HL-60 (cell line): ENCODE measurements at regions not wholly inside any gene's neighbourhood (a gene's known extent, or its start where the extent isn't known, plus 50 kb on each side); places are given as distances from the start of the nearest gene placed in this dataset.

Source experiments
- DNase-seq, 2 experiments: peaks; one replicate each; pipeline ENCODE4 v3.0.0-alpha.2; 2010 to 2020; ENCODE audit warnings: low read depth in 1 of 2, low spot score in 1 of 2
- H3K27ac ChIP-seq: fragments of 250-450 bp; sonication (Bioruptor Pico); replicated peaks from 2 replicates; pipeline ENCODE4 v1.5.1; 2020; ENCODE audit warnings: mild to moderate bottlenecking, moderate library complexity
- H3K27me3 ChIP-seq: fragments of 250-450 bp; sonication (Bioruptor Pico); 2 replicates; pipeline ENCODE4 v1.5.1; 2021; ENCODE audit warnings: mild to moderate bottlenecking, moderate library complexity; ENCODE audit not compliant: insufficient read depth, poor library complexity, severe bottlenecking
- H3K4me3 ChIP-seq: replicated peaks from 2 replicates; pipeline ENCODE4 v1.5.1; 2011; ENCODE audit warnings: mild to moderate bottlenecking, control low read depth, low read length; ENCODE audit not compliant: insufficient read depth
- GABPA ChIP-seq: IDR thresholded peaks from 2 replicates; pipeline ENCODE4 v1.6.1; 2012; ENCODE audit warnings: low read depth
- POLR2AphosphoS5 ChIP-seq: IDR thresholded peaks from 2 replicates; pipeline ENCODE4 v1.6.1; 2012; ENCODE audit warnings: low read depth
- SPI1 ChIP-seq: IDR thresholded peaks from 2 replicates; pipeline ENCODE4 v1.6.1; 2012; ENCODE audit warnings: low read depth, mild to moderate bottlenecking, borderline replicate concordance
- TF ChIP-seq, protein P1 (sequence below): IDR thresholded peaks from one replicate; pipeline ENCODE4 v1.5.1; 2011; ENCODE audit warnings: low read length, control low read depth, inconsistent platforms; ENCODE audit not compliant: insufficient read depth
- TF ChIP-seq, protein P2 (sequence below): IDR thresholded peaks from 2 replicates; pipeline ENCODE4 v1.6.1; 2012; ENCODE audit warnings: low read depth; ENCODE audit not compliant: insufficient replicate concordance

DNA sequence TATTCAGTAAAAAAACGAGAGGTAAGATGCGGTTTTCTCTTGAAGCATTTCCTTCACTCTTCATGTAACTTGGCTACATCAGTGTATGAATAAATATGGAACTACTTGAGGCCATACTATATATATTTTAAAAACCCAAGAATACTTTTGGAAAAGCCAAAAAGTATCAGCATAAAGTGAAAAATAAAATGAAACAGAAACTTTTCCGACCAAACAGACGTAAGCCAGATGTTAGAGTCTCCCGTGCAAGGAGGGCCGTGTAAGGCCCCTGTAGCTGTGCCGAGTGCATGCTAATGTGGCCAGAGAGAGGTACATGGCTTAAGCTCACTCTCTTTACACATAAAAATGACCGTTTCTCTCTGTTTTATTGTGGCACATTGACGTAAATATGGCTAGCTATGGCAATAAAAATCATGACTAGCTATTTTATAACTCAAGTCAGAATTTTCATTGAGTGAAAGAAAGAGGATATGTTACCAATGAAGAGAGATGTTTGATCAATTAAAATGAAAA is 140.1 kb upstream of the GMDS start:
- Histone ChIP-seq H3K27me3 (no peaks in the 10 kb centered on the region), H3K27ac (no peak overlapping the region), H3K4me3 (no peak overlapping the region)
- no peak for DNase-seq
- no peak for TF ChIP-seq POLR2AphosphoS5
- TF ChIP-seq, protein P1, sequence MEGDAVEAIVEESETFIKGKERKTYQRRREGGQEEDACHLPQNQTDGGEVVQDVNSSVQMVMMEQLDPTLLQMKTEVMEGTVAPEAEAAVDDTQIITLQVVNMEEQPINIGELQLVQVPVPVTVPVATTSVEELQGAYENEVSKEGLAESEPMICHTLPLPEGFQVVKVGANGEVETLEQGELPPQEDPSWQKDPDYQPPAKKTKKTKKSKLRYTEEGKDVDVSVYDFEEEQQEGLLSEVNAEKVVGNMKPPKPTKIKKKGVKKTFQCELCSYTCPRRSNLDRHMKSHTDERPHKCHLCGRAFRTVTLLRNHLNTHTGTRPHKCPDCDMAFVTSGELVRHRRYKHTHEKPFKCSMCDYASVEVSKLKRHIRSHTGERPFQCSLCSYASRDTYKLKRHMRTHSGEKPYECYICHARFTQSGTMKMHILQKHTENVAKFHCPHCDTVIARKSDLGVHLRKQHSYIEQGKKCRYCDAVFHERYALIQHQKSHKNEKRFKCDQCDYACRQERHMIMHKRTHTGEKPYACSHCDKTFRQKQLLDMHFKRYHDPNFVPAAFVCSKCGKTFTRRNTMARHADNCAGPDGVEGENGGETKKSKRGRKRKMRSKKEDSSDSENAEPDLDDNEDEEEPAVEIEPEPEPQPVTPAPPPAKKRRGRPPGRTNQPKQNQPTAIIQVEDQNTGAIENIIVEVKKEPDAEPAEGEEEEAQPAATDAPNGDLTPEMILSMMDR = no peak
- TF ChIP-seq, protein P2, sequence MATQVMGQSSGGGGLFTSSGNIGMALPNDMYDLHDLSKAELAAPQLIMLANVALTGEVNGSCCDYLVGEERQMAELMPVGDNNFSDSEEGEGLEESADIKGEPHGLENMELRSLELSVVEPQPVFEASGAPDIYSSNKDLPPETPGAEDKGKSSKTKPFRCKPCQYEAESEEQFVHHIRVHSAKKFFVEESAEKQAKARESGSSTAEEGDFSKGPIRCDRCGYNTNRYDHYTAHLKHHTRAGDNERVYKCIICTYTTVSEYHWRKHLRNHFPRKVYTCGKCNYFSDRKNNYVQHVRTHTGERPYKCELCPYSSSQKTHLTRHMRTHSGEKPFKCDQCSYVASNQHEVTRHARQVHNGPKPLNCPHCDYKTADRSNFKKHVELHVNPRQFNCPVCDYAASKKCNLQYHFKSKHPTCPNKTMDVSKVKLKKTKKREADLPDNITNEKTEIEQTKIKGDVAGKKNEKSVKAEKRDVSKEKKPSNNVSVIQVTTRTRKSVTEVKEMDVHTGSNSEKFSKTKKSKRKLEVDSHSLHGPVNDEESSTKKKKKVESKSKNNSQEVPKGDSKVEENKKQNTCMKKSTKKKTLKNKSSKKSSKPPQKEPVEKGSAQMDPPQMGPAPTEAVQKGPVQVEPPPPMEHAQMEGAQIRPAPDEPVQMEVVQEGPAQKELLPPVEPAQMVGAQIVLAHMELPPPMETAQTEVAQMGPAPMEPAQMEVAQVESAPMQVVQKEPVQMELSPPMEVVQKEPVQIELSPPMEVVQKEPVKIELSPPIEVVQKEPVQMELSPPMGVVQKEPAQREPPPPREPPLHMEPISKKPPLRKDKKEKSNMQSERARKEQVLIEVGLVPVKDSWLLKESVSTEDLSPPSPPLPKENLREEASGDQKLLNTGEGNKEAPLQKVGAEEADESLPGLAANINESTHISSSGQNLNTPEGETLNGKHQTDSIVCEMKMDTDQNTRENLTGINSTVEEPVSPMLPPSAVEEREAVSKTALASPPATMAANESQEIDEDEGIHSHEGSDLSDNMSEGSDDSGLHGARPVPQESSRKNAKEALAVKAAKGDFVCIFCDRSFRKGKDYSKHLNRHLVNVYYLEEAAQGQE = no peak
- no peak for TF ChIP-seq GABPA
- no peak for TF ChIP-seq SPI1

DNA sequence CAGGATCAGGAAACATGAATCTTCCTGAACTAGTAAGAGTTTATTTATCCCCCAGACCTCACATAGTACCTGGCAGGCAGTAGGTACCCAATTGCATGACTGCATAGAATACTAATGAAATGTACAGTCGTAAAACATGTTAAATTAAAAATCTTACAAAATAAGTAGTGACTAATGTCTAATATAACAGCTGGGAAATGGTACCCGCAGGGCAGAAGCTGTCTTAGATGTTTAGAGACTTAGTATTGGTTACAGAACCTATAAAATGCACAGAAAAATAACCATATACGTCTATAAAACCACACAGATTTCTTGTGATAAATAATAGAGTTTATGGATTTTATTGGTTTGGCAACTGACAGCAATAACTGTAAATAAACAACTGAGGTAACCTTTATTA is 139.1 kb upstream of the GMDS start:
- TF ChIP-seq GABPA (no peak), SPI1 (no peak), POLR2AphosphoS5 (no peak)
- TF ChIP-seq, protein P1 = no peak
- TF ChIP-seq, protein P2 = no peak
- Histone ChIP-seq H3K27ac (no peak overlapping the region), H3K27me3 (no peaks in the 10 kb centered on the region), H3K4me3 (no peak overlapping the region)
- DNase-seq = no peak

DNA sequence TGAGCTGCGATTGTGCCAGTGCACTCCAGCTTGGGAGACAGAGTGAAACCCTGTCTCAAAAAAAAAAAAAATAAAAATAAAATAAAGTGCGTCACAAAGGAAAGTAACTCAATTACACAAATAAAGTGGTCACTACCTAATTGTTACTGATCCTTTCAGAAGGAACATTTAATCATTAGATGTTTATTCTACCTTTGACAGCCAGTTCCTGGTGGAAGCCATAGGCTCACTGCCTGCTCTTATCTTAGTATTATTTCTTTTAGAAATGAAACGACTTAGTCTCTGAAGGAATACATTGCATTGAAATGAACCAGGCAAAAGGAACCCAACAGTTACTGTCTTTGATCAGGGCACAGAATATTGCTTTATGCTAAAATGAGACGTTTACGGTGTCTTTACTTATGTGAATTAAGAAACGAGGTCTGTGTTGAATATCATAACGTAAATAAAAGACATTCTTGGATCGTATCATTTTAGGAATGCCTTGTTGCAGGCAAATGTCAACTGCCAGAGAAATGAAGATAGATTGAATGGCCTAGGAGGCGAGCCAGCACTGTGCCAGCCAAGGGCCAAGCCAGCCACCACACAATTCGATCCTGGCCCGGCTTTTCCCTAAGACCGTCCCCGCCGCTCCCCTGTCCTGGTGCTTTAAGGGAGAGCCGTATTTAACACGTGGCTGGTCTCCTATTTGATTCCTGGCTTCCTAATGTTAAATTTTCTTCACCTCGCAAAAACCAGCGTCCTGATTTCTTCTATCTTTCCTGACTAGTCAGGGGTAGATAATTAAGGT is 136.7 kb upstream of the GMDS start:
- Histone ChIP-seq H3K27me3 (no peaks in the 10 kb centered on the region), H3K27ac (no peak overlapping the region)

More for the DNA sequence above, 136.7 kb upstream of the GMDS start:
- DNase-seq = no peak
- TF ChIP-seq, protein P1 = no peak
- no peak for TF ChIP-seq GABPA
- TF ChIP-seq, protein P2 = no peak
- no peak for TF ChIP-seq SPI1
- TF ChIP-seq POLR2AphosphoS5 = no peak
- H3K4me3 ChIP-seq = no peak overlapping the region
